ENCODE measurements at regions not wholly inside any gene's neighbourhood (a gene's known extent, or its start where the extent isn't known, plus 50 kb on each side); places are given as distances from the start of the nearest gene placed in this dataset.

DNA sequence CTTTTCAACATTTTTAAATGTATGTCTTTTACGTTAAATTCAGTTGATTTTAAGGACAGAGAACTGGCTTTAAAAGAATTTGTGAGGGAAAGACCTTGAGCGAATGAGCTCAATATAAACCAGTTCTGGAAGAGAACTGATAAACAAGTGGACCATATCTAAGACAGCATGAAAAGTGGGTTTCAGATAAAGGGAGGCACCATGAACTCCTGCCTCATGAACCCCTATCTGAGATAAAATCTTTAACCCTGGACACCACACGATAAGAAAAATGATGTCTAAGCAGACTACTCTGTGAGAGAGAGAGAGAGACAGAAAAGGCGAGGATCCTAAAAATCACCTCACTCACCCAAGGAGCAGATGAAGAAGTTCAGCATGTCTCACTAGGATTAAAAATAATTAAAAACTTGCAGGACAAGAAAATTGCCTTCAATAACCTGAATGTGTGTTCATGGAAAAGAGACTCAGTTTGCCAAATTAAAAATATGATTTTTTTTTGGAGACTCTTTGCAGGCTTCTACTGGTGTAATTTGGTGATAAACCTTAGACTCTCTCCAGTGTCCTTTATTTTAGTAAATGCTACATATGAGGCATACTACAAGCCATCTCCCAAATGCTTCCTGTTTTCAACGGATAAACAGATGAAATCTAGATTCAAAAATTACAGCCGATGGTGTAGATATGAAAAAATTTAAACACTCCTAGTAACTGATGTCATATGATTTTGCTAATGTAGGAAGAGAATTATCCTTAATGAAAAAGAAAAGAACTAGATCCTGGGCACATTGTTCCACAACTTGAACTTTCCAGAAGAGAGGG, 299.5 kb downstream of the ADGB start:
- intact Hi-C loops (cut with DNase I) = no loop called here
- DNase-seq (ENCODE audit: low spot score in 2 of 2) = no peak
- Histone ChIP-seq H3K27ac (no peak overlapping the region), H3K27me3 (no peaks in the 10 kb centered on the region), H3K4me3 (no peak overlapping the region), H3K9me3 (no peaks in the 10 kb centered on the region), H3K4me1 (no peaks in the 10 kb centered on the region), H3K36me3 (no peaks in the 10 kb centered on the region)
- TF ChIP-seq, protein P1, sequence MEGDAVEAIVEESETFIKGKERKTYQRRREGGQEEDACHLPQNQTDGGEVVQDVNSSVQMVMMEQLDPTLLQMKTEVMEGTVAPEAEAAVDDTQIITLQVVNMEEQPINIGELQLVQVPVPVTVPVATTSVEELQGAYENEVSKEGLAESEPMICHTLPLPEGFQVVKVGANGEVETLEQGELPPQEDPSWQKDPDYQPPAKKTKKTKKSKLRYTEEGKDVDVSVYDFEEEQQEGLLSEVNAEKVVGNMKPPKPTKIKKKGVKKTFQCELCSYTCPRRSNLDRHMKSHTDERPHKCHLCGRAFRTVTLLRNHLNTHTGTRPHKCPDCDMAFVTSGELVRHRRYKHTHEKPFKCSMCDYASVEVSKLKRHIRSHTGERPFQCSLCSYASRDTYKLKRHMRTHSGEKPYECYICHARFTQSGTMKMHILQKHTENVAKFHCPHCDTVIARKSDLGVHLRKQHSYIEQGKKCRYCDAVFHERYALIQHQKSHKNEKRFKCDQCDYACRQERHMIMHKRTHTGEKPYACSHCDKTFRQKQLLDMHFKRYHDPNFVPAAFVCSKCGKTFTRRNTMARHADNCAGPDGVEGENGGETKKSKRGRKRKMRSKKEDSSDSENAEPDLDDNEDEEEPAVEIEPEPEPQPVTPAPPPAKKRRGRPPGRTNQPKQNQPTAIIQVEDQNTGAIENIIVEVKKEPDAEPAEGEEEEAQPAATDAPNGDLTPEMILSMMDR (IDR thresholded peaks at IDR 0.05) = no peak

GRCh38 chr6:146898888-146899227, 300.1 kb downstream of the ADGB start:
- Histone ChIP-seq H3K27me3 (no peaks in the 10 kb centered on the region), H3K9me3 (no peaks in the 10 kb centered on the region), H3K27ac (no peak overlapping the region), H3K36me3 (no peaks in the 10 kb centered on the region), H3K4me3 (no peak overlapping the region), H3K4me1 (no peaks in the 10 kb centered on the region)
- TF ChIP-seq, protein P1 (IDR thresholded peaks at IDR 0.05) = no peak
- intact Hi-C loops (cut with DNase I) = no loop called here
- DNase-seq (ENCODE audit: low spot score in 2 of 2) = no peak

DNA sequence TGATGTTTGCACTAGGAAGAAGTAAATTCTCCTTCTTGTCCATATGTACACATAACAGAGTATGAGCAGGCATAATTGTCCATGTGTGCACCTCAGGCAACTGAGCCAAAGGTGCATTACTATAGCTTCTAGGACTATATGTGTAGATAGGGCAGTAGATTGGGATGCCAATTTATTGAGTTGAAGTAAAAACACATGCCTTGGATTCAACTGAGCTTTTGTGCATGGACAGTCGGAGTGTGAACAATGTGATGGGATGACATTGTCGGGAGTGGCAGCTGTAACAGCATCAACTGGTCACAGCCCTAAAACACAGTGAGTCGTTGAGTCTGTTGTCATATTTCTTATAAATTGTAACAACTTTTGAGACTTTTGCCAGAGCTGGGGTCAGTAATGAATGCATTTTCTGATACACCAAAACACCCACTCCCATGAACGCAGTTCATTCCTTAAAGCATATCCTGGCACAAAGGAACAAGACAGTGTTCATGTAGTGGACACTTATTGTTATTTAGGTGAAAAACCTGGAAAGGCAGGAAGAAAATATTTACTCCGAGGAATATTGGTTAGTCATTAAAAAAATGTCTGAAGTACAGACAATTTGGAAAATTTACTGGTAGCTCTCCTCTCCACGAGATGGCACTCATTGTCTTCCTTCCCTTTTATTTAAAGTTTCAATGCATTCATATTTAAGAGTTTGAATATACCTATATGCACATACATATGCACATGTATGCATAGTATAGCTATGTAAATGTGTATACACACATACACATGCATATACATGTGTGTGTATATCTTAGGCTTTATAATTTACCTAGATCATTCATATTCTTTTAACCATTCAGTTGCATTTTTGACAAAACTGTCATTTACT, 302.0 kb upstream of the STXBP5 start:
- no peak overlapping the region for H3K27ac ChIP-seq

DNA sequence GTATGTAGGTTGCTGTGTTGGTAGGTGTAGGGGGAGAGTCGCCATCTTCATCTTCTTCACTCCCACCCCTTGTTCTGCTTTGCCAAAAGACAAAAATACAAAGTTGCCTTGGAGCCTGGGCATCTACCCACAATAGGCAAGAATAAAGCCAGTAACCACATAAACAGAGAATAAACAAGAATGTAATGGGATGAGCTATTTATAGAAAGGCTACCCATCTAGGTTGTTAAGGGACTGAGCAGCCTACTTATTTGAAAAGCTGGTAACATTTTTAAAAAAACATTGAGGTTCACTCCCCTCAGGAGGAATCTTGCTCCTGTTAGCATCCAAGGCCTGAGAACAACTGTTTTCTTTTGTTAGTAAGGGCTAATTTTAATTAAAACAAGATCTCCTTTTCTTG, 301.4 kb upstream of the STXBP5 start:
- DNase-seq (ENCODE audit: low spot score in 2 of 2) = no peak
- intact Hi-C loops (cut with DNase I) = no loop called here
- TF ChIP-seq, protein P1 (IDR thresholded peaks at IDR 0.05) = no peak
- H3K9me3 ChIP-seq = no peaks in the 10 kb centered on the region
- H3K36me3 ChIP-seq = no peaks in the 10 kb centered on the region
- H3K4me3 ChIP-seq = no peak overlapping the region
- no peak overlapping the region for H3K27ac ChIP-seq
- H3K27me3 ChIP-seq = no peaks in the 10 kb centered on the region
- peaks cover 0 to 3% of the 10 kb centered on the region in 2 donors for H3K4me1 ChIP-seq

More for the DNA sequence above, 302.0 kb upstream of the STXBP5 start:
- intact Hi-C loops (cut with DNase I) = no loop called here
- Histone ChIP-seq H3K4me3 (no peak overlapping the region), H3K4me1 (peaks cover 0 to 3% of the 10 kb centered on the region in 2 donors), H3K36me3 (no peaks in the 10 kb centered on the region), H3K9me3 (no peaks in the 10 kb centered on the region), H3K27me3 (no peaks in the 10 kb centered on the region)
- no peak for DNase-seq (ENCODE audit: low spot score in 2 of 2)
- TF ChIP-seq, protein P1 (IDR thresholded peaks at IDR 0.05) = no peak

DNA sequence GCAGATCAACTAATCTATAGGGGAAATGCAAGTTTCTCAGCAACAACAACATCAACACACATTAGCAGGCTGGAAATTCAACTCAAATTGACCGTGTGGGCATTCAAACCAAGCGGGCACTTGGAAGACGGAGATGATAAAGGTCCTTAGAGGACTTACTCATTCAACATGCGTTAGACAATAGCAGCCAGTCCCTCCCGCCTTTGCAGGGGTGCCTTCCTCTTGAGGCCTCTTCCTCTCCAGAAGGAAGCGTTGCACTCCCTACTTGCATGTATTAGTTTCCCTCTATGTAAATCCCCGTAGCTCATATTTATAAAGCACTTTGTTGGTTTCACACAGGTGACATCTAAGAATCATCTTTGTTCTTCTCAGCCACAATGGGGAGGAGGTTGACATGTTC, 300.8 kb upstream of the STXBP5 start:
- no peaks in the 10 kb centered on the region for H3K36me3 ChIP-seq
- H3K27ac ChIP-seq = no peak overlapping the region
- no peak for DNase-seq (ENCODE audit: low spot score in 2 of 2)
- TF ChIP-seq, protein P1 (IDR thresholded peaks at IDR 0.05) = no peak
- H3K4me1 ChIP-seq = peaks cover 0 to 3% of the 10 kb centered on the region in 2 donors
- H3K9me3 ChIP-seq = no peaks in the 10 kb centered on the region
- intact Hi-C loops (cut with DNase I) = no loop called here
- H3K4me3 ChIP-seq = no peak overlapping the region
- H3K27me3 ChIP-seq = no peaks in the 10 kb centered on the region

Data from ascending aorta (tissue), 2 donors.